ENCODE measurements at regions not wholly inside any gene's neighbourhood (a gene's known extent, or its start where the extent isn't known, plus 50 kb on each side); places are given as distances from the start of the nearest gene placed in this dataset.
A peak's percentile ranks its signal among the peaks of the same experiment; 100 is the strongest.

GRCh38 chr14:76264384-76264783 lies 111.6 kb upstream of the ESRRB start:
- in situ Hi-C loops (cut with HindIII; ENCODE audit: low sequenced_read_pairs), result no loop called here
- no peak overlapping the region for H3K4me3 ChIP-seq (ENCODE audit: low read depth, low read length)
- no peak for TF ChIP-seq CTCF (IDR thresholded peaks at IDR 0.05; ENCODE audit: low read depth, low read length, missing control alignments)
- no peak for DNase-seq (ENCODE audit: low read depth)

GRCh38 chr14:76267322-76268046 lies 108.5 kb upstream of the ESRRB start:
- H3K4me3 ChIP-seq (ENCODE audit: low read depth, low read length), result peak overlapping the region; percentile 37
- DNase-seq (ENCODE audit: low read depth), result peak; percentile 3
- in situ Hi-C loops (cut with HindIII; ENCODE audit: low sequenced_read_pairs), result no loop called here
- peak; percentile 39 for TF ChIP-seq CTCF (IDR thresholded peaks at IDR 0.05; ENCODE audit: low read depth, low read length, missing control alignments)

- no peak for DNase-seq (ENCODE audit: low read depth)
- in situ Hi-C loops (cut with HindIII; ENCODE audit: low sequenced_read_pairs), result no loop called here
- peak overlapping the region; percentile 37 for H3K4me3 ChIP-seq (ENCODE audit: low read depth, low read length)
- TF ChIP-seq CTCF (IDR thresholded peaks at IDR 0.05; ENCODE audit: low read depth, low read length, missing control alignments), result no peak
Measured at GRCh38 chr14:76268047-76268431, 107.9 kb upstream of the ESRRB start.

- no peak for TF ChIP-seq CTCF (IDR thresholded peaks at IDR 0.05; ENCODE audit: low read depth, low read length, missing control alignments)
- no peak for DNase-seq (ENCODE audit: low read depth)
- in situ Hi-C loops (cut with HindIII; ENCODE audit: low sequenced_read_pairs), result no loop called here
- no peak overlapping the region for H3K4me3 ChIP-seq (ENCODE audit: low read depth, low read length)
Measured at GRCh38 chr14:76268700-76269099, 107.2 kb upstream of the ESRRB start.

- DNase-seq (ENCODE audit: low read depth), result no peak
- no peak overlapping the region for H3K4me3 ChIP-seq (ENCODE audit: low read depth, low read length)
- no peak for TF ChIP-seq CTCF (IDR thresholded peaks at IDR 0.05; ENCODE audit: low read depth, low read length, missing control alignments)
- in situ Hi-C loops (cut with HindIII; ENCODE audit: low sequenced_read_pairs), result no loop called here
Measured at GRCh38 chr14:76271041-76271755, 104.7 kb upstream of the ESRRB start.

- no peak for TF ChIP-seq CTCF (IDR thresholded peaks at IDR 0.05; ENCODE audit: low read depth, low read length, missing control alignments)
- no peak overlapping the region for H3K4me3 ChIP-seq (ENCODE audit: low read depth, low read length)
- no peak for DNase-seq (ENCODE audit: low read depth)
- in situ Hi-C loops (cut with HindIII; ENCODE audit: low sequenced_read_pairs), result no loop called here
Measured at GRCh38 chr14:76272349-76272748, 103.6 kb upstream of the ESRRB start.
